ENCODE measurements at regions not wholly inside any gene's neighbourhood (a gene's known extent, or its start where the extent isn't known, plus 50 kb on each side); places are given as distances from the start of the nearest gene placed in this dataset.

GRCh38 chr9:86731511-86732063, 215.7 kb downstream of the GAS1 start:
- peak; percentile 32 for DNase-seq (ENCODE audit: low read depth)

- DNase-seq (ENCODE audit: low read depth): peak; percentile 81
Observed at GRCh38 chr9:86730163-86730928, 217.0 kb downstream of the GAS1 start.

- DNase-seq (ENCODE audit: low read depth): no peak
Observed at GRCh38 chr9:86724529-86724928, 222.8 kb downstream of the GAS1 start.

- DNase-seq (ENCODE audit: low read depth): no peak
Observed at GRCh38 chr9:86723346-86723745, 224.0 kb downstream of the GAS1 start.

GRCh38 chr9:86722706-86723075, 224.6 kb downstream of the GAS1 start:
- no peak for DNase-seq (ENCODE audit: low read depth)

GRCh38 chr9:86721843-86722705, 225.2 kb downstream of the GAS1 start:
- DNase-seq (ENCODE audit: low read depth): peak; percentile 70

GRCh38 chr9:86721226-86721781, 226.0 kb downstream of the GAS1 start:
- DNase-seq (ENCODE audit: low read depth): no peak

- no peak for DNase-seq (ENCODE audit: low read depth)
Observed at GRCh38 chr9:86720639-86721225, 226.6 kb downstream of the GAS1 start.

- no peak for DNase-seq (ENCODE audit: low read depth)
Observed at GRCh38 chr9:86718388-86719049, 228.8 kb downstream of the GAS1 start.

GRCh38 chr9:86716326-86716922, 230.9 kb downstream of the GAS1 start:
- DNase-seq (ENCODE audit: low read depth): no peak

- peak; percentile 22 for DNase-seq (ENCODE audit: low read depth)
Observed at GRCh38 chr9:86714999-86715398, 232.3 kb downstream of the GAS1 start.

- peak; percentile 30 for DNase-seq (ENCODE audit: low read depth)
Observed at GRCh38 chr9:86713970-86714369, 233.3 kb downstream of the GAS1 start.

- peak; percentile 11 for DNase-seq (ENCODE audit: low read depth)
Observed at GRCh38 chr9:86713470-86713869, 233.8 kb downstream of the GAS1 start.

GRCh38 chr9:86708918-86709835, 238.1 kb downstream of the GAS1 start:
- peak; percentile 95 for DNase-seq (ENCODE audit: low read depth)

- DNase-seq (ENCODE audit: low read depth): peak; percentile 47
Observed at GRCh38 chr9:86707932-86708510, 239.3 kb downstream of the GAS1 start.

GRCh38 chr9:86706391-86706790, 240.9 kb downstream of the GAS1 start:
- DNase-seq (ENCODE audit: low read depth): peak; percentile 71

- no peak for DNase-seq (ENCODE audit: low read depth)
Observed at GRCh38 chr9:86705490-86705889, 241.8 kb downstream of the GAS1 start.

- DNase-seq (ENCODE audit: low read depth): no peak
Observed at GRCh38 chr9:86703346-86703745, 244.0 kb downstream of the GAS1 start.

- peak; percentile 83 for DNase-seq (ENCODE audit: low read depth)
Observed at GRCh38 chr9:86700629-86701028, 246.7 kb downstream of the GAS1 start.

All from myocyte (in vitro differentiated cells).